Neural progenitor cell (in vitro differentiated cells): ENCODE measurements at regions not wholly inside any gene's neighbourhood (a gene's known extent, or its start where the extent isn't known, plus 50 kb on each side); places are given as distances from the start of the nearest gene placed in this dataset.
"Not testable (repeated sequence)": the region's sequence is repeated elsewhere in the genome, so short reads cannot be mapped to it uniquely, and the experiment has no call there.

Experiments
- CTCF ChIP-seq: fragments of 200-600 bp; sonication (generic); IDR thresholded peaks from 2 replicates; pipeline ENCODE4 v1.5.1; 2017; ENCODE audit warnings: antibody characterized with exemption, mild to moderate bottlenecking
- EZH2 ChIP-seq: fragments of 200-600 bp; sonication (generic); IDR thresholded peaks from 2 replicates; pipeline ENCODE4 v1.6.1; 2017; ENCODE audit warnings: antibody characterized with exemption, mild to moderate bottlenecking, moderate library complexity
- EZH2phosphoT487 ChIP-seq: fragments of 200-600 bp; sonication (generic); IDR thresholded peaks from 2 replicates; pipeline ENCODE4 v1.6.1; 2017; ENCODE audit warnings: antibody characterized with exemption

GRCh38 chr16:5161888-5162287 is 64.3 kb upstream of the EEF2KMT start:
- not testable (repeated sequence) for TF ChIP-seq CTCF, EZH2phosphoT487, EZH2
